ENCODE measurements at regions not wholly inside any gene's neighbourhood (a gene's known extent, or its start where the extent isn't known, plus 50 kb on each side); places are given as distances from the start of the nearest gene placed in this dataset.

GRCh38 chr6:146914489-146915483, 289.4 kb upstream of the STXBP5 start:
- Histone ChIP-seq H3K9me3 (ENCODE audit: low read depth) (no peaks in the 10 kb centered on the region), H3K4me2 (peak overlapping the region; percentile 65), H3K36me3 (replicated peaks; ENCODE audit: insufficient read depth, low read depth) (no peaks in the 10 kb centered on the region), H3K27ac (peak overlapping the region; percentile 91), H3K9me2 (replicated peaks; ENCODE audit: insufficient read depth) (no peaks in the 10 kb centered on the region), H4K20me1 (ENCODE audit: insufficient read depth, poor library complexity, severe bottlenecking) (no peaks in the 10 kb centered on the region), H3K79me2 (no peaks in the 10 kb centered on the region), H3K4me3 (no peak overlapping the region), H2AFZ (peak overlapping the region; percentile 7), H3K27me3 (no peaks in the 10 kb centered on the region), H3K4me1 (ENCODE audit: insufficient read depth) (peaks cover 28% of the 10 kb centered on the region)
- no peak for TF ChIP-seq EZH2phosphoT487 (IDR thresholded peaks at IDR 0.05; ENCODE audit: low read depth, severe bottlenecking, unreplicated experiment)
- TF ChIP-seq EZH2 (IDR thresholded peaks at IDR 0.05; ENCODE audit: borderline replicate concordance) = no peak
- TF ChIP-seq CTCF (IDR thresholded peaks at IDR 0.05; ENCODE audit: poor library complexity) = no peak
- WGBS (ENCODE audit: low lambda C conversion rate, missing lambda C conversion rate) = 51% methylated on average over 8 of the region's 8 CpGs
- DNase-seq (ENCODE audit: low spot score) = peak; percentile 74

- Histone ChIP-seq H3K4me1 (ENCODE audit: insufficient read depth) (peaks cover 28% of the 10 kb centered on the region), H3K9me2 (replicated peaks; ENCODE audit: insufficient read depth) (no peaks in the 10 kb centered on the region), H3K79me2 (no peaks in the 10 kb centered on the region), H3K4me2 (no peak overlapping the region), H3K27me3 (no peaks in the 10 kb centered on the region), H3K36me3 (replicated peaks; ENCODE audit: insufficient read depth, low read depth) (no peaks in the 10 kb centered on the region), H3K4me3 (no peak overlapping the region), H3K9me3 (ENCODE audit: low read depth) (no peaks in the 10 kb centered on the region), H2AFZ (no peak overlapping the region), H4K20me1 (ENCODE audit: insufficient read depth, poor library complexity, severe bottlenecking) (no peaks in the 10 kb centered on the region), H3K27ac (peak overlapping the region; percentile 91)
- TF ChIP-seq EZH2 (IDR thresholded peaks at IDR 0.05; ENCODE audit: borderline replicate concordance) = no peak
- no peak for TF ChIP-seq EZH2phosphoT487 (IDR thresholded peaks at IDR 0.05; ENCODE audit: low read depth, severe bottlenecking, unreplicated experiment)
- TF ChIP-seq CTCF (IDR thresholded peaks at IDR 0.05; ENCODE audit: poor library complexity) = no peak
- DNase-seq (ENCODE audit: low spot score) = no peak
Observed at GRCh38 chr6:146915671-146916127, 288.5 kb upstream of the STXBP5 start.

GRCh38 chr6:146916435-146917025, 287.7 kb upstream of the STXBP5 start:
- H2AFZ ChIP-seq = no peak overlapping the region
- H3K27ac ChIP-seq = no peak overlapping the region
- H3K36me3 ChIP-seq (replicated peaks; ENCODE audit: insufficient read depth, low read depth) = no peaks in the 10 kb centered on the region
- no peak overlapping the region for H3K4me2 ChIP-seq
- no peak for DNase-seq (ENCODE audit: low spot score)
- no peaks in the 10 kb centered on the region for H3K9me3 ChIP-seq (ENCODE audit: low read depth)
- peaks cover 28% of the 10 kb centered on the region for H3K4me1 ChIP-seq (ENCODE audit: insufficient read depth)
- no peaks in the 10 kb centered on the region for H3K9me2 ChIP-seq (replicated peaks; ENCODE audit: insufficient read depth)
- H3K27me3 ChIP-seq = no peaks in the 10 kb centered on the region
- no peak overlapping the region for H3K4me3 ChIP-seq
- H3K79me2 ChIP-seq = no peaks in the 10 kb centered on the region
- 88% methylated on average over 3 of the region's 3 CpGs for WGBS (ENCODE audit: low lambda C conversion rate, missing lambda C conversion rate)
- no peaks in the 10 kb centered on the region for H4K20me1 ChIP-seq (ENCODE audit: insufficient read depth, poor library complexity, severe bottlenecking)
- TF ChIP-seq CTCF (IDR thresholded peaks at IDR 0.05; ENCODE audit: poor library complexity) (no peak), EZH2phosphoT487 (IDR thresholded peaks at IDR 0.05; ENCODE audit: low read depth, severe bottlenecking, unreplicated experiment) (no peak), EZH2 (IDR thresholded peaks at IDR 0.05; ENCODE audit: borderline replicate concordance) (no peak)

Measured in hepatocyte (in vitro differentiated cells).